ENCODE measurements at regions not wholly inside any gene's neighbourhood (a gene's known extent, or its start where the extent isn't known, plus 50 kb on each side); places are given as distances from the start of the nearest gene placed in this dataset.

- H3K4me2 ChIP-seq (ENCODE audit: low read length): no peak overlapping the region
- CTCF ChIA-PET: no interaction called here
- no peak overlapping the region for H2AFZ ChIP-seq (ENCODE audit: low read length)
- POLR2A ChIA-PET (ENCODE audit: unreplicated experiment): no interaction called here
- H3K27ac ChIP-seq (ENCODE audit: low read length): no peak overlapping the region
- H3K9ac ChIP-seq (ENCODE audit: low read length): no peak overlapping the region
- H3K27me3 ChIP-seq (ENCODE audit: low read length): no peaks in the 10 kb centered on the region
- intact Hi-C loops (cut with micrococcal nuclease): no loop called here
- no peaks in the 10 kb centered on the region for H3K9me2 ChIP-seq (replicated peaks; ENCODE audit: low read length)
- no peaks in the 10 kb centered on the region for H4K20me1 ChIP-seq (ENCODE audit: low read length)
- H3K36me3 ChIP-seq (ENCODE audit: low read depth, low read length): no peaks in the 10 kb centered on the region
- no peak overlapping the region for H3K4me3 ChIP-seq (ENCODE audit: low read length)
- H3K79me2 ChIP-seq (ENCODE audit: low read length): no peaks in the 10 kb centered on the region
- BruUV-seq (replicated peaks): no TSS peak
- no peaks in the 10 kb centered on the region for H3K4me1 ChIP-seq (ENCODE audit: insufficient read depth, low read length)
- ATAC-seq (no peak), DNase-seq (no peak)
- no peaks in the 10 kb centered on the region for H3F3A ChIP-seq (ENCODE audit: low read length, unreplicated experiment)
- H3K9me3 ChIP-seq (ENCODE audit: low read length): no peaks in the 10 kb centered on the region
- TF ChIP-seq EZH2 (IDR thresholded peaks at IDR 0.05; ENCODE audit: low read length, unreplicated experiment): no peak
- TF ChIP-seq EZH2phosphoT487 (IDR thresholded peaks at IDR 0.05; ENCODE audit: borderline replicate concordance, low read length): no peak
- TF ChIP-seq CTCF (conservative IDR thresholded peaks at IDR 0.05; ENCODE audit: low read depth, low read length): no peak
Measured at GRCh38 chr4:117823388-117823787, 210.9 kb upstream of the NDST3 start.

- no peak overlapping the region for H3K4me3 ChIP-seq (ENCODE audit: low read length)
- H3K79me2 ChIP-seq (ENCODE audit: low read length): no peaks in the 10 kb centered on the region
- no peaks in the 10 kb centered on the region for H3K9me3 ChIP-seq (ENCODE audit: low read length)
- no peaks in the 10 kb centered on the region for H3K27me3 ChIP-seq (ENCODE audit: low read length)
- CTCF ChIA-PET: no interaction called here
- H2AFZ ChIP-seq (ENCODE audit: low read length): no peak overlapping the region
- POLR2A ChIA-PET (ENCODE audit: unreplicated experiment): no interaction called here
- H3K36me3 ChIP-seq (ENCODE audit: low read depth, low read length): no peaks in the 10 kb centered on the region
- BruUV-seq (replicated peaks): no TSS peak
- no peak overlapping the region for H3K4me2 ChIP-seq (ENCODE audit: low read length)
- DNase-seq (no peak), ATAC-seq (no peak)
- H3K27ac ChIP-seq (ENCODE audit: low read length): no peak overlapping the region
- H3K9me2 ChIP-seq (replicated peaks; ENCODE audit: low read length): no peaks in the 10 kb centered on the region
- H3K4me1 ChIP-seq (ENCODE audit: insufficient read depth, low read length): no peaks in the 10 kb centered on the region
- H3K9ac ChIP-seq (ENCODE audit: low read length): no peak overlapping the region
- no peaks in the 10 kb centered on the region for H3F3A ChIP-seq (ENCODE audit: low read length, unreplicated experiment)
- no peaks in the 10 kb centered on the region for H4K20me1 ChIP-seq (ENCODE audit: low read length)
- intact Hi-C loops (cut with micrococcal nuclease): no loop called here
- TF ChIP-seq EZH2 (IDR thresholded peaks at IDR 0.05; ENCODE audit: low read length, unreplicated experiment): no peak
- TF ChIP-seq EZH2phosphoT487 (IDR thresholded peaks at IDR 0.05; ENCODE audit: borderline replicate concordance, low read length): no peak
- TF ChIP-seq CTCF (conservative IDR thresholded peaks at IDR 0.05; ENCODE audit: low read depth, low read length): no peak
Measured at GRCh38 chr4:117825600-117825999, 208.7 kb upstream of the NDST3 start.

- Histone ChIP-seq H3K9ac (ENCODE audit: low read length) (no peak overlapping the region), H3K9me2 (replicated peaks; ENCODE audit: low read length) (no peaks in the 10 kb centered on the region), H3F3A (ENCODE audit: low read length, unreplicated experiment) (no peaks in the 10 kb centered on the region), H2AFZ (ENCODE audit: low read length) (no peak overlapping the region), H3K27me3 (ENCODE audit: low read length) (no peaks in the 10 kb centered on the region), H3K27ac (ENCODE audit: low read length) (no peak overlapping the region), H3K79me2 (ENCODE audit: low read length) (no peaks in the 10 kb centered on the region), H4K20me1 (ENCODE audit: low read length) (no peaks in the 10 kb centered on the region), H3K9me3 (ENCODE audit: low read length) (no peaks in the 10 kb centered on the region), H3K4me3 (ENCODE audit: low read length) (no peak overlapping the region), H3K4me2 (ENCODE audit: low read length) (no peak overlapping the region), H3K4me1 (ENCODE audit: insufficient read depth, low read length) (no peaks in the 10 kb centered on the region), H3K36me3 (ENCODE audit: low read depth, low read length) (no peaks in the 10 kb centered on the region)
- POLR2A ChIA-PET (ENCODE audit: unreplicated experiment): no interaction called here
- intact Hi-C loops (cut with micrococcal nuclease): no loop called here
- TF ChIP-seq CTCF (conservative IDR thresholded peaks at IDR 0.05; ENCODE audit: low read depth, low read length) (no peak), EZH2 (IDR thresholded peaks at IDR 0.05; ENCODE audit: low read length, unreplicated experiment) (no peak), EZH2phosphoT487 (IDR thresholded peaks at IDR 0.05; ENCODE audit: borderline replicate concordance, low read length) (no peak)
- ATAC-seq (no peak), DNase-seq (no peak)
- BruUV-seq (replicated peaks): no TSS peak
- CTCF ChIA-PET: no interaction called here
Measured at GRCh38 chr4:117831060-117831683, 203.1 kb upstream of the NDST3 start.

Measured in PC-3 (cell line).